ENCODE measurements at regions not wholly inside any gene's neighbourhood (a gene's known extent, or its start where the extent isn't known, plus 50 kb on each side); places are given as distances from the start of the nearest gene placed in this dataset.

- no peak overlapping the region for H3K4me3 ChIP-seq (ENCODE audit: low read depth, low read length)
- TF ChIP-seq CTCF (IDR thresholded peaks at IDR 0.05; ENCODE audit: control insufficient read depth, extremely low read depth, insufficient read depth) = no peak
- no peak for DNase-seq (ENCODE audit: low read depth)
These were observed 1200.8 kb upstream of the ALCAM start for GRCh38 chr3:104165866-104166265.

GRCh38 chr3:104168386-104168785 lies 1198.3 kb upstream of the ALCAM start:
- H3K4me3 ChIP-seq (ENCODE audit: low read depth, low read length) = no peak overlapping the region
- no peak for DNase-seq (ENCODE audit: low read depth)
- TF ChIP-seq CTCF (IDR thresholded peaks at IDR 0.05; ENCODE audit: control insufficient read depth, extremely low read depth, insufficient read depth) = no peak

GRCh38 chr3:104175696-104176095 lies 1191.0 kb upstream of the ALCAM start:
- DNase-seq (ENCODE audit: low read depth) = no peak
- TF ChIP-seq CTCF (IDR thresholded peaks at IDR 0.05; ENCODE audit: control insufficient read depth, extremely low read depth, insufficient read depth) = no peak
- H3K4me3 ChIP-seq (ENCODE audit: low read depth, low read length) = no peak overlapping the region

- H3K4me3 ChIP-seq (ENCODE audit: low read depth, low read length) = no peak overlapping the region
- no peak for TF ChIP-seq CTCF (IDR thresholded peaks at IDR 0.05; ENCODE audit: control insufficient read depth, extremely low read depth, insufficient read depth)
- DNase-seq (ENCODE audit: low read depth) = no peak
These were observed 1190.0 kb upstream of the ALCAM start for GRCh38 chr3:104176706-104177105.

- H3K4me3 ChIP-seq (ENCODE audit: low read depth, low read length) = no peak overlapping the region
- no peak for TF ChIP-seq CTCF (IDR thresholded peaks at IDR 0.05; ENCODE audit: control insufficient read depth, extremely low read depth, insufficient read depth)
- DNase-seq (ENCODE audit: low read depth) = no peak
These were observed 1188.0 kb upstream of the ALCAM start for GRCh38 chr3:104178680-104179079.

GRCh38 chr3:104180906-104181305 lies 1185.8 kb upstream of the ALCAM start:
- no peak overlapping the region for H3K4me3 ChIP-seq (ENCODE audit: low read depth, low read length)
- no peak for DNase-seq (ENCODE audit: low read depth)
- TF ChIP-seq CTCF (IDR thresholded peaks at IDR 0.05; ENCODE audit: control insufficient read depth, extremely low read depth, insufficient read depth) = no peak

GRCh38 chr3:104190681-104191080 lies 1176.0 kb upstream of the ALCAM start:
- no peak for DNase-seq (ENCODE audit: low read depth)
- H3K4me3 ChIP-seq (ENCODE audit: low read depth, low read length) = no peak overlapping the region
- TF ChIP-seq CTCF (IDR thresholded peaks at IDR 0.05; ENCODE audit: control insufficient read depth, extremely low read depth, insufficient read depth) = no peak
